ENCODE measurements at regions not wholly inside any gene's neighbourhood (a gene's known extent, or its start where the extent isn't known, plus 50 kb on each side); places are given as distances from the start of the nearest gene placed in this dataset.
"Not testable (repeated sequence)": the region's sequence is repeated elsewhere in the genome, so short reads cannot be mapped to it uniquely, and the experiment has no call there.

DNA sequence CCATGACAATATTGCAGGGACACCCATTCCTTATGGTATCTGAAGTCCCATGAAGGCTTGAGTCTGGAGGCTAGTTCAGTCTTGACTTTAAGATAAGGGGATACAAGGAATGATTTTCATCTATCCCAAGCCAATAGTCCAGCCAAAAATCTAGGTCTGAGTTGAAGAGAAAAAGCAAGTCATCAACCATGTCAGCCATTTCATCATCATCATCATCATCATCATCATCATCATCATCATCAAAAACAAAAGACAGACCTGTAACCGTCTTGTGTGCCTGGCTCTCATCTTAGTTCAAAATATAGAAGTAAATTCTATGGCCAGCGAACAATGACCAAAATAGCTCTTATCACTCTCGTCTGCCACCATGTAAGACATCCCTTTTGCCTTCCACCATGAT, 59.5 kb upstream of the FAM90A26 start:
- not testable (repeated sequence) for DNase-seq

DNA sequence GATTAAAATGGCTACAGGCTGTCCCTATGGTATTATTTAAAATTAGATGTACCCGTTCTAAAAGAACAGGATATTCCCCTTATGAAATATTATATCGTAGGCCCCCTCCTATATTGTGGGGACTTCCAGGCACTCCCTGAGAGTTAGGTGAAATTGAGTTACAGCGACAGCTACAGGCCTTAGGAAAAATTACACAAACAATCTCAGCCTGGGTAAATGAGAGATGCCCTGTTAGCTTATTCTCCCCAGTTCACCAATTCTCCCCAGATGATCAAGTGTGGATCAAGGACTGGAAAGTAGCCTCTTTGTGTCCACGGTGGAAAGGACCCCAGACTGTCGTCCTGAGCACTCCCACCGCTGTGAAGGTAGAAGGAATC, 67.1 kb upstream of the FAM90A26 start:
- not testable (repeated sequence) for DNase-seq

DNA sequence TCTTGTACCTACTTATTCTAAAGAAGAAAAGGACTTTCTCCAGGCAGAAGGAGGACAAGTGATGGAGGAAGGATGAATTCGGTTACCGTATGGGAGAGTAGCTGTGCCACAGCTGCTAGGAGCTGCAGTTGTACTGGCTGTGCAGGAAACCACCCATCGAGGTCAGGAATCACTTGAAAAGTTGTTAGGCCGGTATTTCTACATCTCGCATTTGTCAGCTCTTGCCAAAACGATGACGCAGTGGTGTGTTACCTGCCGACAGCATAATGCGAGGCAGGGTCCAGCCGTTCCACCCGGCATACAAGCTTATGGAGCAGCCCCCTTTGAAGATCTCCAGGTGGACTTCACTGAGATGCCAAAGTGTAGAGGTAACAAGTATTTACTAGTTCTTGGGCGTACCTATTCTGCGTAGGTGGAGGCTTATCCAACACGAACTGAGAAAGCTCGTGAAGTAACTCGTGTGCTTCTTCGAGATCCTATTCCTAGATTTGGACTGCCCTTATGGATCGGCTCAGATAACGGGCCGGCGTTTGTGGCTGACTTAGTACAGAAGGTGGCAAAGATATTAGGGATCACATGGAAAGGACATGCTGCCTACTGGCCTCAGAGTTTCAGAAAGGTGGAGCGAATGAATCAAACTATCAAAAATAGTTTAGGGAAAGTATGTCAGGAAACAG, 67.6 kb upstream of the FAM90A26 start:
- not testable (repeated sequence) for DNase-seq

DNA sequence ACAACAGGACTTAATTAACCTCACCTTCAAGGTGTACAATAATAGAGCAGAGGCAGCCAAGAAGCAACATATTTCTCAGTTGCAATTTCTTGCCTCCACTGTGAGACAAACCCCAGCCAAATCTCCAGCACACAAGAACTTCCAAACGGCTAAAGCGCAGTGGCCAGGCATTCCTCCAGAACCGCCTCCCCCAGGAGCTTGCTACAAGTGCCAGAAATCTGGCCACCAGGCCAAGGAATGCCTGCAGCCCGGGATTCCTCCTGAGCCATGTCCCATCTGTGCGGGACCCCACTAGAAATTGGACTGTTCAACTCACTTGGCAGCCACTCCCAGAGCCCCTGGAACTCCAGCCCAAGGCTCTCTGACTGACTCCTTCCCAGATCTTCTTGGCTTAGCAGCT, 73.9 kb upstream of the FAM90A26 start:
- not testable (repeated sequence) for DNase-seq

DNA sequence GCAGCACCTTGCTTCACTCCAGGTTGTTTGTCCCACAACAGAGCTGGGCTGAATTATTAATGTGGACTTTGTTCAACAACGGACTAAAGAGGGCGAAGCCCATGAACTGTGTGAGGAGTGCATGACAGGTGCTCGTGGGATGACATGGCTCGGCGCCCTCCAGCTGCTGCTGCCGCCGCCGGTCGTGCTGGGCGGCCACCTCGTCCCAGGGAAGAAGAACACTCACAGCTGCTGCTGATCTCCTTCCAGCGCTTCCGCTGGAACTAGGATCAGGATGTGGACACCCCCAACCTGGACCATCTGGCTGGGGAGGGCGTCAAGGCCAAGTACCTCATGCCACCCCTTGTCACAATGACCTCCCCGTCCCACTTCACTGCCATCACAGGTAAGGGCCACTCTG, 91.4 kb upstream of the FAM90A26 start:
- not testable (repeated sequence) for DNase-seq

DNA sequence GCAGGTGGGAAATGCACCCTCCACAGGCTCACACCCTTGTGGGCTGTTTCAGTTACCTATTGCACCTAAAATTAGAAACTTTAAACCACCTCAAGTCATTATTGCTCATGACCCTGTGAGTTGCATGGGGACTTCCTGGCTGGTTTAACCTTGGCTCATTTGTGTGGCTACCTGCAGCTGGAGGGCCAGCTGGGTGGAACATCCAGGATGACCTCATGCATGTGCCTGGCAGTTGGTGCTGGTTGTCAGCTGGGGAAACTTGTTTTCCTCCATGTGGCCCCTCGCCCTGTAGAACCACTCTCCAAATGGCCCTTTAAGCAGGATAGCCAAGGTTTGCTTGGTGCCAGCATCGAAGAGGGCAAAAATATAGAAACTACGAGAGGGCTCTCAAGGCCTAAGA, 93.2 kb upstream of the FAM90A26 start:
- not testable (repeated sequence) for DNase-seq

DNA sequence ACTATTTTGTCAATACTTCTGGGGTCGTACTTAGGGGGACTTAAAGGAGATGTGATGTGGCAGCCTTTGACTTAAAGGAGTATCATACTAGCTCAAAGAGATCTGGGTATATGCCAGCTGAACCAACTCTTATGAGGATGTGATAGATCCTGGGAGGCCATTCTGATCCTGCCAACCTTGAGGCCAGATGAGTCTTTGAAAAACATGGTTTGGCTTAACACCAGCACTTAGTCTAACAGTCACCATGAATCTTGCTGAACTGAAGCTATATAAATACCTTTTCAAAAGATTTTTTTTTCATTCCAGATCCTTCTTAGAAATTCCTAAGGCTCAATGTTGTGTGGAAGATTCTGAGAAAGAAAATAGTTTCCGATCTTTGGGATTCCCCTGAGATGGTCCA, 93.7 kb upstream of the FAM90A26 start:
- DNase-seq: not testable (repeated sequence)

DNA sequence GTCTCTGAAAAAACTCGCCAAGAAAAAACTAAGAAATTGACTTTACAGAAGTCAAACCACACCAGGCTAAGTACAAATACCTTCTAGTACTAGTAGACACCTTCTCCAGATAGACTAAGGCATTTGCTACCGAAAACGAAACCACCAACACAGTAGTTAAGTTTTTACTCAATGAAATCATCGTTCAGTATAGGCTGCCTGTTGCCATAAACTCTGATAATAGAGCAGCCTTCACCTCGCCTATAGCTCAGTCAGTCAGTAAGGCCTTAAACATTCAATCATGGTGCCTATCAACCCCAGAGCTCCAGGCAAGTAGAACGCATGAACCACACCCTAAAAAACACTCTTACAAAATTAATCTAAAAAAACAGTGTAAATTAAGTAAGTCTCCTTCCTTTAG, 96.8 kb upstream of the FAM90A26 start:
- DNase-seq: not testable (repeated sequence)

DNA sequence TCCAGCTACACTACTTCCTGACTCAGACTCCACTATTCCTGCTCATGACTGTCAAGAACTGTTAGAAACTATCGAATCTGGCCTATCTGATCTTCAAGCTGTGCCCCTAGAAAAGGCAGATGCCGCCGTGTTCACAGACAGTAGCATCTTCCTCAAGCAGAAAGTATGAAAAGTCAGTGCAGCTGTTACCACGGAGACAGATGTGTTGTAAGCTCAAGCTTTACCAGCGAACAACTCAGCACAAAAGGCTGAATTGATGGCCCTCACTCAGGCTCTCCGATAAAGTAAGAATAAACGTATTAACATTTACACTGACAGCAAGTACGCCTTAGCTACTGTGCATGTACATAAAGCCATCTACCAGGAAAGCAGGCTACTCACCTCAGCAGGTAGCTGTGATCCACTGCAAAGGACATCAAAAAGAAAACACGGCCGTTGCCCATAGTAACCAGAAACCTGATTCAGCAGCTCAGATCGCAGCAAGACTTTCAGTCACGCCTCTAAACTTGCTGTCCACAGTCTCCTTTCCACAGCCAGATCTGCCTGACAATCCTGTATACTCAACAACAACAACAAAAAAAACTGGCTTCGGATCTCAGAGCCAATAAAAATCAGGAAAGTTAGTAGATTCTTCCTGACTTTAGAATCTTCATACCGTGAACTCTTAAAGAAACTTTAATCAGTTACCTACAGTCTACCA, 97.5 kb upstream of the FAM90A26 start:
- not testable (repeated sequence) for DNase-seq

DNA sequence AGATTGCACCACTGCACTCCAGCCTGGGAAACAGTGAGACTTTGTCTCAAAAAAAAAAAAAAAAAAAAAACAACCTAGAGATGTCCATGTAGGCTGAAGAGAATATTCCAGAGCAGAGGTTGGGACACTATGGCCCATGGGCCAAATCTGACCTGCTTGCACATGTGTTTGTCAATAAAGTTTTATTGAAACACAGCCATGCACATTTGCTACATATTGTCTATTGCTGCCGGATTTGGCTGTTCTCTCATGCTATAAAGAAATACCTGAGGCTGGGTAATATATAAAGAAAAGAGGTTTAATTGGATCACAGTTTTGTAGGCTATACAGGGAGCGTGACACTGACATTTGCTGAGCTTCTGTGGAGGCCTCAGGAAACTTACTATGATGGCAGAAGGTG, 102.3 kb upstream of the FAM90A26 start:
- not testable (repeated sequence) for DNase-seq

DNA sequence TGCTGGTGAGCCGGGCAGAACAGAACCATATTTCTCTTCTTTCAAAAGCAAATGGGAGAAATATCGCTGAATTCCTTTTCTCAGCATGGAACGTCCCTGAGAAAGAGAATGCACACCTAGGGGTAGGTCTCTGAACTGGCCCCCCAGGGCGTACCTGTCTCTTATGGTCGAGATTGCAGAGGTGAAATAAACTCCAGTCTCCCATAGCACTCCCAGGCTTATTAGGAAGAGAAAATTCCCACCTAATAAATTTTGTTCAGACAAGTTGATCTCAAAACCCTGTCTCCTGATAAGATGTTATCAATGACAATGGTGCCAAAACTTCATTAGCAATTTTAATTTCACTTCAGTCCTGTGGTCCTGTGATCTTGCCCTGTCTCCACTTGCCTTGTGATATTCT, 106.6 kb upstream of the FAM90A26 start:
- not testable (repeated sequence) for DNase-seq

DNA sequence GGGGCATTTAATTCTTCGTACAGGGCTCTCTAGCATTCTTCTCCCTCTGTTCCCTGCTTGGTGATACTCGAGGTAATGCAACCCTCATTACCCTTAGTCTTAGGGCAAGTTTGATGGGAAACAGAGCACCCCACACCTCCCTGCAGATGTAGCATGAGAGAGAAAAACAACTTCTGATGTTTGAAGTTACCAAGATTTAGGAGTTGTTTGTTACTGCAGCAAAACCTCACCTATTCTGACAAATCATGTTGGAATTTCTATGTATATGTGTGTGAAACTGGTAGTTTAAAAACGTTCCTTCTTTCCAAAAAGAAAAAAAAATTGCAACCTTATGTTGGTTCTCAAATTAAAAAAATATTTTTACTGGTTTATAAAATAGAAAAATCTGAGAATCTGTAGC, 145.3 kb upstream of the FAM90A26 start:
- DNase-seq: not testable (repeated sequence)

DNA sequence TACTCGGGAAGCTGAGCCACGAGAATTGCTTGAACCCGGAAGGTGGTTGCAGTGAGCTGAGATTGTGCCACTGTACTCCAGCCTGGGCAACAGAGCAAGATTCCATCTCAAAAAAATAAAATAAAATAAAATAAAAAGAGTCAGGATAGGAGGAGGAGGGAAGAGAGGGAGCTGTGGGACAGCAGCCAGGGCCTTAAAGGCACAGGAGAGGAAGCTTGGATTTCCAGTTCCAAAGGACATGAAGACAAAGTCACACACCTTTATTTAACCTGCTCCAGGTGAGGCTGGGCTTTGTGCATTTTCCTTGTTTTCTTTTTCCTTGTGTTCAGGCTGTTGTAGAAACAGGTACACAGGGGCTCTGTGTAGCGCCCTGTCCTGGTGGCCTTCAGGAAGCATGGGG, 138.2 kb upstream of the HMX1 start:
- DNase-seq: not testable (repeated sequence)

DNA sequence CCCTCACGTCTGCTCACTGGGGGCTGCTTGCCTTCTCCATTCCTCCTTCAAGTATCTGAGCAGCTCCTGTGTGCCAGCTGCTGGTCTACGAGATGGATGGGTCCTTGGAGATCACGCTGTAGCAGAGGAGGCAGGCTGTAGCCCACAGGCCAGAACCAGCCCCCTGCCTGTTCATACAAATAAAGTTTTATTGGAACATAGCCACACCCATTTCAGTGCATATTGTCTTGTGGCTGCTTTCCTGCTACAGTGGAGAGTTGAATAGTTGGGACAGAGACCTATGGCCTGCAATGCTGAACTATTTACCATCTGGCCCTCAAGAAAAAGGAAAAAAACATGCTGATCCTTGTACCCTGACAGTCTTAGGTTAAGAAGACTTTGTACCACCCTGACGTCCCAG, 136.8 kb upstream of the HMX1 start:
- DNase-seq: not testable (repeated sequence)

DNA sequence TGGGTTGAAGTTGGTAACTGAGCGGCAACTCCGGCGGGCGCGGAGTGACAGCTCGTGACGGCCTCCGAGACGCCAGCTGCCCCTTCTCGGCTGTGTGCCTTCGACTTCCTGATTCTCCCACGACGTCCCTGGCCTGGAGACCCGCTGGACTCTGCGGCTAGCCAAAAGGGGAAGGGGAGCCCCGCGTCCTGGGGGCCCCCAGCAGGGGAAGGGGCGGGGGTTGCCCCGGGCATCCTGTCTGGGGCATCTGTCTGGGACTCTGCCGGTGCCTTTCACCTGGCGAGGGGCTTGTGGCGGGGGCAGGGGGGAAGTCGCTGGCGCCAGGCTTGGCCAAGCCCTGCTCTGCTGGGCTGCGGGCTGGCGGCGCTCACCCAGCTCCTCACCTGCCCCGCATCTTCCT, 129.5 kb upstream of the HMX1 start:
- DNase-seq: not testable (repeated sequence)

DNA sequence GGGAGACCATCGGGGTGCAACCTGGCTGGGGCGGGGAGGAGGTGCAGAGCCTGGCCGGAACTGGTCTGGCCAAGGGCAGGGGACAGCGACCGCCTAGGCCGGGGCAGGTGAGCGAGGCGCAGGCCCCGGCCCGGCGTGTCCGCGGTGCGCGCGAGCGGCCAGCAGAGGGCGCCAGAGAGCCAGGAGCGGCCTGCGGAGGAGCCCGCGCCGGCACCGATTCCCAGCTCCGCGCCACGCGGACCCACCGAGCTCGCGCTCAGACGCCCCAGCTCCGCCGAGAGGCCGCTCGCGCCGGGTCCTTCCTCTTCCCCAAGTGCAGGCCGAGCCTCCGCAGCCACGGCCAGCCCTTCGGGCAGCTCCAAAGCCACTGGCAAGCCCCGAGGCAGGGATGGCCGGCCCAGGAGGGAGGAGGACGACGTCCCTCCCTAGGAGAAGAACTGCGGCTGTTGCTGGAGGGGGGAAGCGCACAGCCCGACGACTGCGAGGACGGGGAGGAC, 128.9 kb upstream of the HMX1 start:
- DNase-seq: not testable (repeated sequence)

DNA sequence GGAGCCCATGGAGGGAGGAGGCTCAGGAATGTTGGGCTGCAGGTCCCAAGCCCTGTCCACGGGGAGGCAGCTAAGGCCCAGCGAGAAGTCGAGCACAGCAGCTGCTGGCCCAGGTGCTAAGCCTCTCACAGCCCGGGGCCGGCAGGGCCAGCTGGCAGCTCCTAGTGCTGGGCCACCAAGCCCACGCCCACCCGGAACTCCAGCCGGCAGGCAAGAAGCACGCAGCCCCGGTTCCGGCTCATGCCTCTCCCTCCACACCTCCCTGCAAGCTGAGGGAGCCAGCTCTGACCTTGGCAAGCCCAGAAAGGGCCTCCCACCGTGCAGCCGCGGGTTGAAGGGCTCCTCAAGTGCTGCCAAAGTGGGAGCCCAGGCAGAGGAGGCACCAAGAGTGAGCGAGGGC, 121.3 kb upstream of the HMX1 start:
- DNase-seq: not testable (repeated sequence)

DNA sequence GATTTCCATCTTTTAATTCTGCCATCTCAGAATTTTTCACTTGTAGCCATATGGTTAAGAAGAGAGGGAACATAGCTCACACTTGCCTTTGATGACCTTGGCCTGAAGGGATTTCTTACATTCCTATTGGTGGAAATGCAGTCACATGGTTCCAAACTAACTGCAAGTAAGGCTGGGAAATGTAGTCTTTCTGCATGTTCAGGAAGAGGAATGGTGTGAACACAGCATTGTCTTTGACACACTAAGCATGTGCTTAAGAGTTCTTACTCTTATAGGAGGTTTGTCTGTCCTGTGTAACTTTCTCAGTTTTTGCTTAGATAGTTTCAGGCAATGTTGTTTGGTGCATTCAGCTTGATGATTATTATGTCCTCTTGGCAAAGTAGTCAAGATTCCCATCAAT, 119.8 kb upstream of the HMX1 start:
- not testable (repeated sequence) for DNase-seq

DNA sequence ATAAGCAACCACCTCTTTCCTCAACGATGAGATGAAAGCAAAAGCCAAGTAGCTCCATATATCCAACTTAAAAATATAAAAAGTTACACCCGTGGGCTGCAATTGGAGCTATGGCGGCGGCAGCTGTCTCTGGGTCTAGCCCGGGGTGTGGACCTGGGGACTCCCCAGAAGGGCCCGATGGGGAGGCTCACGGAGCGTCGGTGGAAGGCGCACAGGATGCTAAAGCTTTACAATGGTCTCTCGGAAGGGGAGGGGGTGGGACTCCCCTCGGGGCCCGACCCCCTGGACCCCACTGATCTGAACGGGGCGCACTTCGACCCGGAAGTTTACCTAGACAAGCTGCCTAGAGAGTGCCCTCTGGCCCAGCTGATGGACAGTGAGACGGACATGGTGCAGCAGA, 118.7 kb upstream of the HMX1 start:
- not testable (repeated sequence) for DNase-seq

DNA sequence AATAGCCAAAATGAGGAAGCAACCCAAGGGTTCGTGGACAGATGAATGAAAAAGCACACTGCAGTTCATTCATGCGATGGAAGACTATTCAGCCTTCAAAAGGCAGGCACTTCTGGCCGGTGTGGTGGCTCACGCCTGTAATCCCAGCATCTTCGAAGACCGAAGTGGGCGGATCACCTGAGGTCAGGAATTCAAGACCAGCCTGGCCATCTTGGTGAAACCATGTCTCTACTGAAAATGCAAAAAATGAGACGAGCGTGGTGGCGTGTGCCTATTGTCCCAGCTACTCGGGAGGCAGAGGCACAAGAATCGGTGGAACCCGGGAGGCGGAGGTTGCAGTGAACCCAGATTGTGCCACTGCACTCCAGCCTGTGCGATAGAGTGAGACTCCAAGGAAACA, 114.1 kb upstream of the HMX1 start:
- DNase-seq: not testable (repeated sequence)

DNA sequence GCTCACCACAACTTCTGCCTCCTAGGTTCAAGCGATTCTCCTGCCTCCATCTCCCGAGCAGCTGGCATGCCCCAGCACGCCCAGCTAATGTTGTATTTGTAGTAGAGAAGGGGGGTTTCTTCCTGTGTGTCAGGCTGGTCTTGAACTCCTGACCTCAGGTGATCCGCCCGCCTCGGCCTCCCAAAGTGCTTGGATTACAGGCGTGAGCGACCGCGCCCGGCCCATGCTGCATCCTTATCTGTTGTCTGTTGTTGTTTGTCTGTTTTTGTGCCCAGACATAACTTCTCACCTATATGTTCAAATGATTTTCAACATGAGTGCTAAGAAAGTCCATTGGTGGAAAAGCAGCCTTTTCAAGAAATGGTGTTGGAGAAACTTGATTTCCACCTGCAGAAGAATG, 113.0 kb upstream of the HMX1 start:
- not testable (repeated sequence) for DNase-seq

DNA sequence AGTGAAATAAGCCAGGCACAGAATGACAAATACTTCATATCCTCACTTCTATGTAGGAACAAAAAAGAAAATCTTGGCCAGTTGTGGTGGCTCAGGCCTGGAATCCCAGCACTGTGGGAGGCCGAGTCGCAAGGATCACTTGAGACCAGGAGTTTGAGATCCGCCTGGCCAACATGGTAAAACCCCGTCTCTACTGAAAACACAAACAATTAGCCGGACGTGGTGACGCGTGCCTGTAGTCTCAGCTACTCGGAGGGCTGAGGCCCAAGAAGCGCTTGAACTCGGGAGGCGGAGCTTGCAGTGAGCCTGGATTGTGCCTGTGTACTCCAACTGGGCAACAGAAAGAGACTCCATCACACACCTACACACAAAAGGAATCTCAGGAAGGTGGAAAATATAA, 112.3 kb upstream of the HMX1 start:
- not testable (repeated sequence) for DNase-seq

DNA sequence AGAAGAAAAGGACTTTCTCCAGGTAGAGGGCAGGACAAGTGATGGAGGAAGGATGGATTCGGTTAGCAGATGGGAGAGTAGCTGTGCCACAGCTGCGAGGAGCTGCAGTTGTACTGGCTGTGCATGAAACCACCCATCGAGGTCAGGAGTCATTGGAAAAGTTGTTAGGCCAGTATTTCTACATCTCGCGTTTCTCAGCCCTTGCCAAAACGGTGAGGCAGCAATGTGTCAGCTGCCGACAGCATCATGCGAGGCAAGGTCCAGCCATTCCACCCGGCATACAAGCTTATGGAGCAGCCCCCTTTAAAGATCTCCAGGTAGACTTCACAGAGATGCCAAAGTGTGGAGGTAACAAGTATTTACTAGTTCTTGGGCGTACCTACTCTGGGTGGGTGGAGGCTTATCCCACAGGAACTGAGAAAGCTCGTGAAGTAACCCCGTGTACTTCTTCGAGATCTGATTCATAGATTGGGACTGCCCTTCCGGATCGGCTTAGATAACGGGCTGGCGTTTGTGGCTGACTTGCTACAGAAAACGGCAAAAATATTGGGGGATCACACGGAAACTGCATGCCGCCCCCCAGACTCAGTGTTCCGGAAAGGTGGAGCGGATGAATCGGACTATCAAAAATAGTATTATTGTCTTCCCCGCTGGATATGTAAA, 105.0 kb upstream of the HMX1 start:
- DNase-seq: not testable (repeated sequence)

DNA sequence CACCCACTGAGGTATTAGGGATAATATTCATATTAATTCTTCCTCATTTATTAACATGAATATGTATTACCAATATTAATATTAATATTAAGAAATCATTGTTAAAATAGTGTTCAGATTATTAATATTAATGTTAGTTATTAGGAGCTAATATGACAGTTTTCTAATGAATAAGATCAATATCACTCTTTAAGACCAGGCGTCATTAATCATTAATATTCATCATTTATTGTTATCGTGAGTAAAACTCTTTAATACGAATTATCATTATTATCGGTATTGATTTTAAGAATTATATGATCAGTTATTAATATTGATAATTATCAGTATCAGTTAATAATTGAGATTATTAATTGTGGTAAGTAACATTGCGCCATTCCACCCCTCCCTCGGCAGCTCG, 101.0 kb upstream of the HMX1 start:
- DNase-seq: not testable (repeated sequence)
